OCI-LY1 (cell line): ENCODE measurements at regions not wholly inside any gene's neighbourhood (a gene's known extent, or its start where the extent isn't known, plus 50 kb on each side); places are given as distances from the start of the nearest gene placed in this dataset.

Experiments used
- CTCF ChIP-seq: fragments of 200-600 bp; sonication (generic), shearing (Covaris generic); IDR thresholded peaks from 2 replicates; pipeline ENCODE4 v1.5.1; 2017; ENCODE audit warnings: mild to moderate bottlenecking, antibody characterized with exemption, low read length, moderate library complexity, mixed read lengths
- EZH2 ChIP-seq: fragments of 200-600 bp; sonication (generic), shearing (Covaris generic); IDR thresholded peaks from 2 replicates; pipeline ENCODE4 v1.8.0; 2017; ENCODE audit warnings: borderline replicate concordance, mixed run types, mild to moderate bottlenecking, antibody characterized with exemption, low read length, moderate library complexity, mixed read lengths

- no peak for TF ChIP-seq CTCF
- no peak for TF ChIP-seq EZH2
These were observed 452.5 kb upstream of the CHAC2 start for GRCh38 chr2:53315149-53315548.
